A673 (cell line): ENCODE measurements at regions not wholly inside any gene's neighbourhood (a gene's known extent, or its start where the extent isn't known, plus 50 kb on each side); places are given as distances from the start of the nearest gene placed in this dataset.

Experiments
- CTCF ChIP-seq: fragments of 300-800, 200-600 bp; sonication (generic); conservative IDR thresholded peaks from 2 replicates; pipeline ENCODE4 v1.5.1; 2017; ENCODE audit warnings: low read depth, mild to moderate bottlenecking, antibody characterized with exemption, low read length, moderate library complexity, mixed read lengths
- EZH2 ChIP-seq: fragments of 200-600 bp; sonication (generic); IDR thresholded peaks from 2 replicates; pipeline ENCODE4 v1.6.1; 2017; ENCODE audit warnings: borderline replicate concordance, low read depth, mild to moderate bottlenecking, mixed read lengths, antibody characterized with exemption, low read length; ENCODE audit not compliant: poor library complexity, severe bottlenecking

DNA sequence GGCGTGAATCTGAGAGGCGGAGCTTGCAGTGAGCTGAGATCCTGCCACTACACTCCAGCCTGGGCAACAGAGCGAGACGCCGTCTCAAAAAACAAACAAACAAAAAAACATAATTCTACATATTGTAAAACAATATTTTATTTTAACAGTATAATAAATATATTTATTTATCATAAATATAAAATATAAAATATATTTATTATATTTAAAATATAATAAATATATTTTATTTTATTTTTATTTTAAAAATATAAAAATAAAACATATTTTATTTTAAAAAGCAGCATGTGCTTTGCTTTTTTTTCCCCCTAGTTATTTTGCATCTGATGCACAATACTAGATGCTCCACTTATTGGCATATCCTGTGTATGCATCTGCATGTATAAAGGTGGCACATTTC, 1634.6 kb upstream of the PCDH20 start:
- TF ChIP-seq CTCF (no peak), EZH2 (no peak)
